ENCODE measurements at regions not wholly inside any gene's neighbourhood (a gene's known extent, or its start where the extent isn't known, plus 50 kb on each side); places are given as distances from the start of the nearest gene placed in this dataset.
A peak's percentile ranks its signal among the peaks of the same experiment; 100 is the strongest.

DNA sequence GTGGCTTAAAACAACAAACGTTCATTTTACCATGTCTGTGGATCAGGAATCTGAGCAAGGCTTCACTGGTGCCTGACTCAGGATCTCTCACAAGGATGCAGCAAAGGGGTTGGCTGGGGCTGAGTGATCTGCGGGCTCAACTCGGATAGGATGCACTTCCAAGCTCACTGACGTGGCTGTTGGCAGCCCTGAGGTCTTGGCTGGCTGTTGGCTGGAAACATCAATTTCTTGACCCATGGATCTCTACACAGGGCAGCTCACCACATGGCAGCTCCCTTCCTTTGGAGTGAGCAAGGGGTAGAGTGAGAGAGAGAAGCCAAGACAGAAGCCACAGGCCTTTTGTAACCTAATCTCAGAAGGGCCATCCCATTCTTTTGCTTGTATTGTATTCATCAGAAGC lies 202.1 kb downstream of the NXNL2 start:
- DNase-seq = no peak

DNA sequence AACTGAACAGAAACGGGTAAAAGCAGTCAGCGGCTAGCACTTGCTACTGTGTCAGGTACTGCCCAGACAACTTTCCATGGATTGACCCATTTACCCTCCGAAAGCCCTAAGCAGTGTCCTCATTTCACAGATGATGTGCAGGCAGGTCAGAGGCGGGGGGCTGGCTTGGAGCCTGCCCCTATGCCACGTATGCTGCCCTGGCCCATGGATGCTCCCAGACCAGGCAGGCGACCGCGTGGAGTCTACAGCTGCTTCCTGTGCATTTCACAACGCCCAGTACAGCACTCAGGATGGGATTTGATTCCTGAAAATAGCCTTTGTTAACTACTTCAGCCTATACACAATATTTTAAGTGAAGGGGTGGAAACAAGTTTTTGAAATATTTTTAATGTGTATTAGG lies 202.9 kb downstream of the NXNL2 start:
- peak; percentile 51 for DNase-seq

DNA sequence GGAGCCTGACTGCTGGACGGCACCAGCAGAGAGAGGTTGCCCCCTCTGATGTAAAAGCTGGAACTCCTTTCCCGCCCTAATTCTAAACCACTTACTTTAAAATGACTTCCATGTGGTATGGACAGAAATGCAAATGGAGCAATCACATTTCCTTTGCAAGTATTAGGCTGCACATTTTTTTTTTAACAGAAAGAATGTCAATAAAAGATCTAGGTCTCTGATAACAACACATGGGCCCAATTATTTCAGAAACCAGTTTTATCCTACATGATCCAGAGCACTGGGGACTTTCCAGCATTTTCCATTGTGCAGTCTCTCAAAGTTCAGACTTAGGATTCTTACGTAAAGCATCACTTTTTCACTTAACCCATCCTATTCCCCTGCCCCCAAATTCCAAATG lies 203.7 kb downstream of the NXNL2 start:
- DNase-seq = no peak

DNA sequence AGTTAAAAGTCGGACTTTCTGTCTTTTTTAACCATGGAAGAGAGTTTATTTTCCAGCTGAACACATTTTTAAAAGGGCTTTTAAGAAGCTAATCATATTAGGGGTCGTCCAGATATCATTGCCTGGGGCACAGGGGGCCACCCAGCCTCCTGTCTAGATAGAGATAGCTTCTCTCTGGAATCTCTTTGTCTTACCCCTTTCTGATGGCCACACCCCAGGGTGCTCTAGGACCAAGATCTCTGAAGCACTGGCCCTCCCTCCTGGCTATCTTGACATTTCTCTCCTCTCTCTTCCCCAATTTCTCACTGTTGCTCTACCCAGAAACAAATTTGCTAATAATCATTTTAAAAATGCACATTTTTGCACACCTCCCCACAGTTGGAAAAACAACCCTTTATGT lies 204.4 kb downstream of the NXNL2 start:
- DNase-seq = no peak

DNA sequence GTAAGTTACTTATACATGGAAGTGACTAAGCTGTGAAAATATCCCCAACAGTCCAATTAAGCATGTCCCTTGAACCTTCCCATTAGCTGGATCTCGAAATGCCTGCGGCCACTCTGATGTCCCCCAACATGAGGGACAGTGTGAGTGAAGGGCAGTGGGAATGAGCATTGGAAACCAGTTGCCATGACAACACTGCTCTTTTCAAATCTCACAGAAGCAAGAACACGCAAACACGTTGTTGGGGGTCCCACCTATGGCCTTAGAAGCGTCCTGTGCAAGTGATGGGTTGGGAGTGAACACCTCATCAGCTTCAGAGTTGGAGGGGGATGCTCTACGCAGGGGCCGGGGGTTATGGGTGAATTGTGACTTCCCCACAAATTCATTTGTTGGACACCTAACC lies 205.9 kb downstream of the NXNL2 start:
- no peak for DNase-seq

DNA sequence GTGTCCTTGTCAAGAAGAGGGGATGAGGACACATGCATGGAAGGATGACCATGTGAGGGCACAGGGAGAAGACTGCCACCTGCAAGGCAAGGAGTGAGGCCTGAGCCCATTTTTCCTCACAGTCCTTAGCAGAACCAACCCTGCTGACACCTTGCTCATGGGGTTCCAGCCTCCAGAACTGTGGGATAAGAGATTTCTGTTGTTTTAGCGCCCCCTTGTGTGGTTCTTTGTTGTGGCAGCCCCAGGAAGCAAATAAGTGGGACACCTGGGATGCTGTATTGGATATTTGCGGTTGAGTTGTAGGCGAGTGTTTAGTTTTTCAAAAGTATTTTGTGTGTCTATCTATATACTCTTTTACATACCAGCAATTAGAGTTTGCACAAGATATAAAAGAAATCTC lies 206.4 kb downstream of the NXNL2 start:
- no peak for DNase-seq

DNA sequence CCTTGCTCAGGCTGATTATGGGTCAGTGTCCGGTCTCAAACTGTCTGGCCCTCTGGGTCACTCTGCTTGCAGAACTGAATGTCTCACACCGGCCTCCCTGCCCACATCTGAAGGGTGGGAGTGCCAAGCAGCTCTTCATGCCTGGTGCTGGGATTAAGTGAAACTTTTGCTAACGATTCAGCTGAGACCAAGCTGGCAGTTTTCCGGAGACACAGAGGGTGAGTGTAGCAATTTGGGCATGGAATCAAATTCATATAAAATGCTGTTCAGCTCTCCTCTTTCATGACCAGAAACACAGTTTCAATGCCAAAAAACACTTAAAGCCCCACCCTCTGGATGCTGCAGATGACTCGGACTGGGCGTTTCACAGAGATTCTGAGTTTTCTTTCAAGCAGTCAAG lies 207.5 kb downstream of the NXNL2 start:
- DNase-seq = peak; percentile 66

DNA sequence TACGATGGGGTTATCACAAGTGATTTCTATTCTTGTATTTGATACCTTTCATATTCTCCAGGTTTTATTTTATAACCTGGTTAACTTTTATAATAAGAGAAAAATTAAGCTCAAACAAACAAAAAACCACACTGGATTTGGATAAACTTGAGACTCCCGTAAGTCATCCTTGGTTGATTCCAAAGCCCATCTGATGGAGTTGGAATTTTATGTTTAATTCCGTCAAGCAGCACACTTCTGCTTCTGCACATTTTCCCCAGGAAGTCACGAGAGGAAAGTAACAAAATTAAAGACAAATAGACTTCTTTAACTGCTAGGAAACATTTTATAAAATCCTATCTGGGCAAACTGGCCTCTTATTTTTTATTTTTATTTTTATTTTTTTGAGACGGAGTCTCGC lies 207.9 kb downstream of the NXNL2 start:
- DNase-seq = no peak

DNA sequence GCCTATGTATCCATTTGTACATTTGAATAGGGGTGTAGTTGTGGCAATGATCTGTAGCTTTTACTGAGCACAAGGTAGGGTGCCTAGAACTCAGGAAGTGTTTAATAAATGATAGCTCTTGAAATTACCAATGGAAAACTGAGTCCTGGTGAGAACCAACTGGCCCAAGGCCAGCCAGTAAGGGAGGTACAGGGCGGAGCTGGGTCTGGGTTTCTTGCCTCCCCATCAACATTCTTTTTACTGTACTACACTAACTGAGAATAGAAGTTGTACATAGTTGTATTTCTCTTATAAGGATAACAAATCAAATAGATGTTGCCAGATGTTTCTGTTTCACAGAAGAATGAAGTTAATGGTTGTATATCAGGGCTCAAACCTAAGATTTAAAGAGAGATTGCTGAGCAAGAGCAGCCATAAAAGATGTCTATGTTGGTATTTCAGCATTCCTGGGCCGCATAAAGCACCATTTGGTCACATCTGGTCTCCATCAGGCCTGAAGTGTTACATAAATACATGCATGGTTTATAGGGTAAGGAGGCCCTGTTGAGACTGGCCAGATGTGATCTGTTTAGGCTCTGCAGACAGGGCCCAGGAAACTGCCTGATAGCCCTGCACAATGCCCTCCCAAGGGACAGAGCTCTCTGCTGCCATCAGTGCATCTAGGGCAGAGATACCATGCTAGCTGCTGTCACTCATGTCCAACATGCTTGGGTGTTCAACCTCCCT lies 210.5 kb downstream of the NXNL2 start:
- DNase-seq = no peak

DNA sequence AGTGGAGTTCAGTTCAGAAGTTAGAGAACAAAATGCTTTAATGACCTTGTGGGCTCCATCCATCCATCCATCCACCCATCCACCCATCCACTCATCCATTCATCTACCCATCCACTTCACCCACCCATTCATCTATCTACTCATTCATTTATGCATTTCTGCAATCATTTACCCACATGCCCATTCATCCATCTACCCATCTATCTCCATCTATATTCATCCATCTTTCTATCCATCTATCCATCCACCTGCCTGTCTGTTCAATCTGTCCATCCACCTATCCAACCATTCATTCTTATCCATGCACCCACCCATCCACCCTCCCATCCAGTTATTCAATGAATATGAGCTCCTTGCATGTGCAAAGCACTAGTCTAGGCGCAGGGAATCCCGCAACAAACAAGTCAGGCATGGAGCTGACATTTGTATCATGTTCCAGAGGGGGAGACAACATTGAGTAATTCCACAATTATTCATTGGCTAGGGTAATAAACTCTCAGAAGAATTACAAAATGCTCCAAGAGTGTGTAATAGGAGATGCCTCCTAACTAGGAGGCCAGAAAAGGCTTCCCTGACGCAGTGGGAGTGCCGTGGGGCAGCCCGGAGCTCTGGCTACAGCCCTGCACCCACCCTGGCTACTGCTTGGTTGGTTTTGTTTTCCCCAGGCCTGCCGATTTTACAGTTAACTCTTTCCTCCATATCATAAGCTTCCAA lies 211.2 kb downstream of the NXNL2 start:
- peak; percentile 67 for DNase-seq

DNA sequence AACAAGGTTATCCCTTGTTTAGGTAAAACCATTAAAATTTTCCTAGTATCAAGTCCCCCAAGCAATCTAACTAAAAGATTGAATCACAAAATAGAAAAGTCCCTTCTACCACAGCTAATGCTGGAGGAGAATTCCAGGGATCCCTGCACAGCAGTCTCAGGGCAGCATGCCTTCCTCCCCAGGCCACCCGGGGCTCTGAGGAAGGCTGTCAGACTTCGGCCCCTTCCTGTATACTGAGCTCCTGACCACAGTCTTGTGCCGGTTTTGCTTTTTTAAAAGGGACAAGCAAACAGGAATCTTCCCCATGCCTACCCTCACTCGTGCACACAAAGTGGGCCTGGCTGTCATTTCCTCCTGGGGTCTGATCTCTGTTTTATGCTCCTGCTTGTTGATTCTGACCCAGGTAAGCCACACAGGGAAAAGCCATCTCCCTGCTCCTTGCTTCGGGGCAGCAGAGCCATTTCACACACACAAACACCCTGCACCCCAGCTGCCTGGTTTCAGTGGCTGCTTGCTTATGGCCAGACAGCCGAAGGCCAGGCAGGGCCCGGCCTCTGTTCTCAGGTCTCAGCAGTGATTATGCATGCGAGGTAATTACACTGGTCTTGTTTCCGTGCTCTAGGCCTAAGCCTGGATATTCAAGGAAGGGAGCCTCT lies 211.9 kb downstream of the NXNL2 start:
- no peak for DNase-seq

DNA sequence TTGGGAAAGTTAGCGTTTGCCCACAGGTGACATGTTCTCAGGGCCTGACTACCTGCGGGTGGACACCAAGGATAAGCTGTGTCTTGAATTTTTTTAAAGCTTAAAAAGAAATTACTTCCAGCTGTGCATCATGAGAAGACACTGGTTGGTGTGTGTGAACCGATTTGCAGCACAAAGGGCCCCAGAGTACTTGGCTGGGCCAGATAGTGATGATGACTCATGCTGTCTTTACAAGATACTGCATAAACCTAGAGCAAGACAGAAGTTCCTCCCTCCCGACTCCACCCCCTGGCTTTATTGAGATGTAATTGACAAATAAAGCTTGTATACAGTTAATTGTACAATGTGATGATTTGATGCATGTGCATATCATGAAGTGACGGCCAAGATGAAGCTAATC lies 212.8 kb downstream of the NXNL2 start:
- peak; percentile 67 for DNase-seq

DNA sequence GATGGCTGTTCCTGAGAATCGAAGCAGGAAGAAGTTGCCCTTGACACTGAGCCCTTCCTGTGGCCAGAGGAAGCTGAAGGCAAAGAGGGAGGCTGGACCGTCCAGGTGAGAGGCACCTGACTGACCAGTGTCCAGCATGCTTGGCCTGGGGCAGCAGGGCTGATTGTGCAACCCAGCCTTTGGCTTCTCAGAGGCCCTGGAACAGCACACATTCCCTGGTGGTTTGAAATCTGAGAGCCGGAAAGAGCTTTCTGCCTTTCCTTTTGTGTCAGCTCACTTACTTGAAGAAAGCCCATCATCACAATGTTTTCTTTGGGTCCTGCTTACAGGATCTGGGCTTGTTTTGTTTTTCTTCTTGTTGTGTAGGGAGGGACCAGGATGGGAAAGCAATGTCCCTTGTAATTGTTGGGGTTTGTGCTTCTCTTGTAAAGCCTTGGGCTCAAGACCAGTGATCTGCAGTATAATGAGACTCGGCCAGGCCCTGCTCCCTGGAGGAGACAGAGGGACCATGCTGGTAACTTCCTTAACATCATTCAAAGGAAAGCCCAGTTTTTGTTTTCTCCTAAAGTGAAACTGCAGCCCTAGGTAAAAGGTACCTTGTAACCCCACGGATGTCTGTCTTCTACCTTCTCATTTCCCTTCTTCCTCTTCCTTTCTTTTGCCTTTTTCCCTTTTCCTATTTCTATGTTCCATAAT lies 213.7 kb downstream of the NXNL2 start:
- peak; percentile 71 for DNase-seq

DNA sequence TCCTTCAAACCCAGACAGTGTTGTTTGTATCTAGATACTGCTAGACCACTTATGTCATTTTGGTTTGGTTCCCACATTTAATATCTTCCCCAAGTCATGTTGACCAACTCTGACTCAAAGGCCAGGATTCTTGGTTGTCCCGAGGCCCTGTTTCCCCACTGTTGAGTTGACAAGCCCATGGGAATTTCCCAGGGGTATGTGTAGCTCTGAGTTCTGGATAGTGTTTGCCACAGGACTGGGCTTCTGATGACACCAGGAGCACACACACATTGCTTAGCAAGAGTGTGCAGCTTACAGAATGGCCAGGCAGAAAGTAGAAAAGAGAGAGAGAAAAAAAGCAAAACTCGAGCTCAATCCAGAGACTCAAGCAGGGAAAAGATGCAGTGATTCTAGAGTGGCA lies 214.4 kb downstream of the NXNL2 start:
- no peak for DNase-seq

DNA sequence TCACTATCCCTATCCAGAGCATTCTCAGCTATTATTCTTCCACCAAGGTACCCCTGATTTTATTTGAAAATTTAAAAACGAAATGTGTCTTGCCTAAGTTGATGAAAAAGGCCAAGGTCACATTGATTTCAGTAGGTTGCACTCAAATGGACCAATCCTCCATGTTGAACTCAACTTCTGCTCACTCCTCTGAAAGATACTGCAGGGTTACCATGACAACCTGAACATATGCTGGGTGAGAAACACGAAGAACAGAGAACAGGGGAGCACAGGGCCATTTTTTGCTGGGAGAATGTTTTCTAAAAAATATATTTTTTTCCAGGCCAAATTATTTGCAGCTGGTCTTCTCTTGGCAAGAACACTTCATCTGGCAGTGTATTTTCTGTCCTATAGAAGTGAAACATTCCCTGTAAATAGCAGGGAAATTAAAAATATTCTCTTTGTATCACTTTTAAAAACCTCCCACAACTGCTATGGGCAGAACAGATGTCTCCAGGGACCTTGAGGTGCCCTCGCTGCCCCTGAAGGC lies 215.9 kb downstream of the NXNL2 start:
- DNase-seq = no peak

DNA sequence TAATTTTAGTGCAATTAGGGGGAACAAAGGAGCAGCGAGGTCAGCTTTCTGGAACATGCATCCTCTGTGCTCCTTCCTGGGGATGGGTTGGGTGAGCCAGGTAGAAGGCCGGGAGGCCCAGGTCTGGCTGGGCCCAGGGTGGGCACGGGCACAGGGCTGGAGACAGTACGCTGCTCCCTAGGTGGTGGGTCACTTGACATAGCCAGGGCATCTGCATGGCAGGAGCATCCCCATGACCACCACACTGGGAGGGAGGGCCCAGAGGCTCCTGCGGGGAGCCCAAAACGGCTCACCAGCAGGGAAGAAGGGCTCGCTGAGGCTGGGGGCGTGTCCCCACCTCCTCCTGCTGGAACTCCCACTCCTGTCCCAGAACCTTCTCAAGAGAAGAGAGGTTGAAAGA lies 216.8 kb downstream of the NXNL2 start:
- no peak for DNase-seq

DNA sequence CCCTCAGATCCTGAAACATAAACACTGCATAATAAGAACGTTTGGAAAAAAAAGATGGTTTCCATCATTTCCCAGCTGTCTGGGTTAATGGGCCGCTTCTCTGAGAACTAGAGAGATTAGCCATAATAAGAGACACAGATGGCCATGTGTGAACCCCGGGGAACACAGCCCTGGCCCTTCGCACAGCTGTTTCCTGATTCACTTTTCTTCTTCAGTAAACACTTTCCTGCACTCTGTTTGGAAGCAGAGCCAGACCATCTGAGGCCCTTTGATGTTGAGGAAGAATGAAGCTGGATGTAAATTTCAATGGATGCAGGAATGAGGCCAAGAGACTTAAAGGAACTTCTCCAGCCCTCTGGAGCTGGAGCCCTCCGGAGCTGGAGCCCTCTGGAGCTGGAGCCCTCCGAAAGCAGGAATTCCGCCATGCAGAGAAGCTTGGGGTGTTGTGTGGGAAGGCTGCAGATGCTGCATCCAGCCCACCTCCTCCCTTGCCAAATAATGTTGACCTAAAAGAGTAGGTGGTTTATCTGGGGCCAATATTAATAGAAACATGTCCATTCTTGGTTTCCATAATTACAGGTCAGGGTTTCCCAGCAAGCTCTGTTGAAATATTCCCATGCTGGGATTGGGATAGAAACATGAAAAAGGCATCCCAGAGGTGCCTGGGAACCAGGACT lies 218.9 kb downstream of the NXNL2 start:
- peak; percentile 89 for DNase-seq

DNA sequence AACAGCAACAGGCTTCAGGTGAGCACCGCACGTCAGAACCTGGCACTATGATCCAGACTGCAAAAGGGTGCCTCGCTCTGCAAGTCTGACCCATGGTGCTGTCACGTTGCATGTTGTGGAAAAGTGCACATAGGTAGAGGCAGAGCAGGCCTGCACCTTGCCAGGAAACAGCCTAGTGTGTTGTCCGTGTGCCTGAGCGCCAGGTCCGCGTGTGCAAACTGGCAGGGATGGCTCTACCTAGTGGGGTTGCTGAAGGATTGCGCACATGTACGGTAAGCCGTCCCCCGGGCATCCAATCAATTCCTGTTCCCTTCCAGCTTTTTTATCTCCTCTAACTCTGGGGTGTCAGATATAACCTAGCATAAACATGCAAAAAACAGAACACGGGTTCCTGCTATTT lies 219.5 kb downstream of the NXNL2 start:
- DNase-seq = no peak

DNA sequence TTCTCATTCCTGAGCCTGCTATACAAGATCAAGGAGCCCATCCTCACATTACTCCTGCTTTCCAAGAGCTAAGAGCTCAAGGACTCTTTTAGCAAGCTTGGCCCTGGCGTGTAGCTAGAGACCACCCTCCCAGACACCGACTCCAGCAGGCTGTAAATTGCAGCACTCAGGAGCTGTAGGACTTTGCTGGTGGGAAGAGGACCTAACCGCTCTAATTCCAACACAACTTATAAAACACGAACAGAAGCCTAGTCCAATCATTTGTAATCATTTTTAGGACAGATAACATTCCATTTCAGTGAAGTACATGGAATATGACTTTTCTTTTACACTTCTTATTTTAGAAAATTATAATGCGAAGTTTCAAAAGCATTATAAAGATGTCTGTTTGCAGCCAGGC lies 219.9 kb downstream of the NXNL2 start:
- DNase-seq = no peak

DNA sequence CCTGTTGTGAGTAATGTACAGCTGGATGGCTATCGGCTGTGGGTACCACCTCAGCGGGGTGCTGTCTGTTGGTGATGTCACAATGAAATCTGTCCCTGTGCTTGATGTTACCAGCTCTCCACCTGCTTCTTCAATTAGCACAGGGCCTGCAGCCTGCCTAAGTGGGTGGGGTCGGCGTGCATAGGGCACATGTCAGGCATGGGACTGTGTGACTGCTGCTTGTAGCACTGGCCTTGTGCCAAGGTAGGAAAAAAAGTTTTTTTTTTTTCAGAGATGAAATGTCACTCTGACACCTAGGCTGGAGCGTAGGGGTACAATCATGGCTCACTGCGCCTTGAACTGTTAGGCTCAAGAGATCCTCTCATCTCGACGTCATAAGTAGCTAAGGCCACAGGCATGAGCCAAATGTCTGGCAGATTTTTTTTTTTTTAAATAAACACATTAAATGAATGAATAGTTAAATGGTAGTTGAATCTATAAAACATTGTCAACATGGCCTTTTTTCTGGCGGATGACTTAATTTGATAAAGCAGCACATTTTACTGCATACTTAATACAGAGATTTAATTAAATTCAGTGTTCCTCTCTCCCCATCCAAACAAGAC lies 222.5 kb downstream of the NXNL2 start:
- no peak for DNase-seq

DNA sequence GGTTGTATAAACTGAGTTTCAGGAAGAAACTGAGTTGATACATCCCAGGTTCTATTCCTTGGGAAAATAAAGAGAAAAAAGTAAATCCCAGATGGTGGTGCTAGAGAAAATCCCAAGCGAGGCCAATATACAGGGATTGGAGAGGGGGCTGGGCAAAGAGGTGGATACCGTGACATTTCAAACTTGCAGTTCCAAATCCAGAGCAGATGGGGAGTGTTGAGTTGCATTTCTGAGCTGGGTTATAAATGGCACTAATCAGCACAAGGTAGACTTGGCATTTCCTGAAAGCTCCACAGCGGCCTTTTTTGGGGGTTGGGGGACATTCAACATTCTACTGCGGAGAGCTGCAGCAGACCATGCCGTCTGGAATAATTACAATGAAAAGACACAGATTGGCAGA lies 224.4 kb downstream of the NXNL2 start:
- no peak for DNase-seq

DNA sequence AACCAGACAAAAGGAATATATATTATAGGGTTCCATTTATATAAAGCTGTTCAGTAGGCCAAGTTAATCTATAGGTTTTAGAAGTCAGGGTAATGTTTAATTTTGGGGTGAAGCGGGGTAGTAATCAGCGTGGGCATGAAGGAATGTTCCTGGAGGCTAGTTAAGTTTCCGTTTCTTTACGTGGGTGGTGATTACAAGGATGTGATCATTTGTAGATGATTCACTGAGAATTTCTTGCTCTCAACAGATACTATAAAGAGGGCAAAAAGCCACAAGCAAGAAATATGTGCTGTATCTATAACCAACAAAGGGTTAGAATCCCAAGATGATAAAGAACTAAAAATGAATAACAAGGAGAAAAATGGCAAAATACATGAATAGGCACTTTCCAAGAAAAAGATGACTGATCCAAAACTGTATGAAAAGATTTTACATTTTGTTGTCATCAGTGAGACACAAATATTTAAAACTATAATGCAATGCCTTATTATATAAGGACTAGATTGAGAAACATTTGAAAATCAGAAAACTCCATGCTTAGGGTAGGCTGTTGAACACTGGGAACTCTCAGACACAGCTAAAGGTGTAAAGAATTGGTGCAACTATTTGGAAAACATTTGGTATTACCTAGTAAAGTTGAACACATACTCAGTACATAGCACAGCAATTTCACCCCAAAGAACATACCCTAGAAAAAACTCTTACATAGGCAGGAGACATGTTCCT lies 224.3 kb upstream of the S1PR3 start:
- DNase-seq = no peak

Data from femur (tissue), 1 donor.